Muscle of leg (tissue), 3 donors: ENCODE measurements at regions not wholly inside any gene's neighbourhood (a gene's known extent, or its start where the extent isn't known, plus 50 kb on each side); places are given as distances from the start of the nearest gene placed in this dataset.
"Not testable (repeated sequence)": the region's sequence is repeated elsewhere in the genome, so short reads cannot be mapped to it uniquely, and the experiment has no call there.

Source experiments
- DNase-seq: peaks from one replicate; pipeline ENCODE4 v3.0.0; 2013
- H3K27ac ChIP-seq: one replicate; pipeline ENCODE4 v1.5.1; 2013; ENCODE audit warnings: mild to moderate bottlenecking, low read length, control low read depth
- H3K27me3 ChIP-seq: one replicate; pipeline ENCODE4 v1.6.1; 2013; ENCODE audit warnings: low read length; ENCODE audit not compliant: control insufficient read depth, insufficient read depth
- H3K36me3 ChIP-seq: one replicate; pipeline ENCODE4 v1.6.1; 2013; ENCODE audit warnings: low read length; ENCODE audit not compliant: control insufficient read depth, insufficient read depth
- H3K4me1 ChIP-seq: one replicate; pipeline ENCODE4 v1.6.1; 2013; ENCODE audit warnings: low read length; ENCODE audit not compliant: control insufficient read depth, insufficient read depth
- H3K4me3 ChIP-seq: one replicate; pipeline ENCODE4 v1.5.1; 2013; ENCODE audit warnings: low read length, control low read depth
- H3K9me3 ChIP-seq: replicated peaks from 2 replicates; pipeline ENCODE4 v1.6.1; 2013; ENCODE audit warnings: low read depth, low read length; ENCODE audit not compliant: control insufficient read depth
- WGBS: methylation state at CpG from one replicate; pipeline ENCODE4 v1.1.5; 2013; ENCODE audit warnings: missing lambda C conversion rate; ENCODE audit not compliant: insufficient coverage; 5-methylcytosine and 5-hydroxymethylcytosine counted together

DNA sequence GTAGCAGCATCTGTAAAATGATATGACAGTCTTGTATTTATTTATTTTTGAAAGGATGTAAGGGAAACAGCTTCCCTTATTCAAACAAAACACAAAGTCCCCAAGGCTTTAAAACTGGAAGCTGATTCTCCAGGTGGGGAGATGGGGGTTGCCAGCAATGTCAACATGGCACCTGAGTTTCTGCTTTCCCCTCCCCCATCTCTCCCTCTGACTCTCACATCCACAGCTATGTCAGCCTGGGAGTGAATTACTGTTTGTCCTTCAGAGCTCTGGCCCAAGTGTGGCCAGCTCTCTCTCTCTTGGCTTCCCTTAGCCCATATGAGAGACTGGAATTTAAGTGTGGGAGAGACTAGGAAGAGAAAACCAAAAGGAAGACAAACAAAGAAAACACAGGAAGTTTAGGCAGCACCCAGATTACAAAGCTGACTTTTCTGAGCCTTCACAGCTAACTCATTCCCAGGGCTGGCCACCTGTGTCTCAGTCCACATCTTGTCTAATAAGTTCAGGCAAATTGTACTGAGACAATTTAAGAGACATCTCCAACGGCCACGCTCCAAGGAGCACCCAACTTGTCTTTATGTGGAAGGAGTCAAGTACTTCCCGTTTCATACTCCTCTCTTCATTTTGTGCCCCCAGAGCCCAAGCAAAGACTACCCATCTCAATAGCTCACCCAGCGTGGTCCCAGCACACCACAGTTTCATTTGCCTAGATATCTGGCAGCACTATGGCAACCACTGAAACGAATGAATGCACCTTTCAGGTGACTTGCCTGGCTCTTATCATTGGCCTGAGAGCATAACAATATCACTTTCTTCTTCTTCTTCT lies 69.2 kb downstream of the SOX9 start:
- Histone ChIP-seq H3K36me3 (no peaks in the 10 kb centered on the region), H3K27ac (no peak overlapping the region), H3K4me3 (no peak overlapping the region), H3K9me3 (no peaks in the 10 kb centered on the region), H3K4me1 (peaks cover 30% of the 10 kb centered on the region), H3K27me3 (peaks cover 2% of the 10 kb centered on the region)
- 83% methylated on average over 4 of the region's 5 CpGs for WGBS
- peak; percentile 28 for DNase-seq

DNA sequence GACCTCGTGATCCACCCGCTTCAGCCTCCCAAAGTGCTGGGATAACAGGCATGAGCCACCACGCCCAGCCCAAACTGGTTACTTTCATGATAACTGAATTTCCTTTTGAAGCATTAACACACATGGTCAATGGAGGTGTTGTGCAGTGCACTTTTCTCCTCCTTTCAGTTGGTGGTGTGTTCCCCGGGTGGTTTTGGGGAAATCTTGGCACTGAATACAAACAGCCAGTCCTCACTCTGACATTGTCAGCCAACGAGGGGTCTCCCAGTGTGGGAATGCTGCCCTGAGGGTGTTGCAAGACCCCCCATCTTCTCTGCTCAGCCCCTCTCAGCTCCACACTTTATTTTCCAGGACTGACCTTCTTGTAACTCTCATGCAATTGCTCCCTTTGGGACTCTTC lies 70.5 kb downstream of the SOX9 start:
- DNase-seq = no peak
- H3K4me1 ChIP-seq = peaks cover 21% of the 10 kb centered on the region
- H3K36me3 ChIP-seq = no peaks in the 10 kb centered on the region
- H3K4me3 ChIP-seq = no peak overlapping the region
- peaks cover 2% of the 10 kb centered on the region for H3K27me3 ChIP-seq
- no peaks in the 10 kb centered on the region for H3K9me3 ChIP-seq
- no peak overlapping the region for H3K27ac ChIP-seq
- 92% methylated on average over 2 of the region's 5 CpGs for WGBS

DNA sequence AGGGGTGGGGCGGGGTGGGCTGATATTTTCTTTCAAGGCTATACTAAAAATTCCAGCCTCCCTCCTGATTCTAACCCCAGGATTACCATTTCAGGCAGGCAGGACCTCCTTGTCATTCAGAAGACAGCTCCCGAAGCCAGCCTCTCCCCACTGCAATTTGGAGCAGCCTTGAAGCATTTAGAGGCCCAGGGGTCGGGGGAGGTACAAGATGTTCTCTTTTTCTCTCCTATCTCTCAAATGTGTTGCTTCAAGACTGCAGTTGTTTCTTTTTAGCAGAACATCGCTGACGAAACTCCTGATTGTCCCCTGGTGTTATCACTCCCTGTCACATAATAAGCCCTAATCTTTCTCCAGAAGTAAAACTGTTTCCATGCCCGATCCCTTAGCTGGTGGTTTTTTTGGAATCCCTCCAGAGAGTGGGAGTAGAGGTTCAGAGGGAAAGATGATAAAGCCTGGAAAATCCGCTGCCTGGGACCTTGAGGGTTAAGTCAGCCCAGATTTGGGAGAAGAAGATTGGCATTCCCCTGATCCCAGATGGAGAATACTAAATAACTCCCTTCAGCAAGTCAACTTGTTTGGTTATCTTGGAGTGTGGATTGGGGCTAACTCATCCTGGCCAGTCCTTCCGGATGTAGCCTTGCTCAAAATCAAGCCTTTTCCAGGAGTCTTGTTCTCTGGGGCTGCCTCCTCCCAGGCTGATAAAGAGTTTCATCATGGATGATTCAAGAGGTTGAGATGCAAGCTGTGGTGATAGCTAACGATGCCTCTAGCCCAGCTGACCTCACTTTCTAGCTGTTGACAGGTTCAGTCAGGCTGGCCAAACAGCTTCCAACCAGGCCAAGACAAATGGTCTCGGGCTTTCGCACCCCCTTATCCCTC lies 71.3 kb downstream of the SOX9 start:
- Histone ChIP-seq H3K9me3 (peaks cover 1% of the 10 kb centered on the region), H3K27ac (no peak overlapping the region), H3K4me1 (peaks cover 19% of the 10 kb centered on the region), H3K27me3 (peaks cover 2% of the 10 kb centered on the region), H3K4me3 (no peak overlapping the region), H3K36me3 (no peaks in the 10 kb centered on the region)
- WGBS = 61% methylated on average over 5 of the region's 11 CpGs
- DNase-seq = peak; percentile 40

DNA sequence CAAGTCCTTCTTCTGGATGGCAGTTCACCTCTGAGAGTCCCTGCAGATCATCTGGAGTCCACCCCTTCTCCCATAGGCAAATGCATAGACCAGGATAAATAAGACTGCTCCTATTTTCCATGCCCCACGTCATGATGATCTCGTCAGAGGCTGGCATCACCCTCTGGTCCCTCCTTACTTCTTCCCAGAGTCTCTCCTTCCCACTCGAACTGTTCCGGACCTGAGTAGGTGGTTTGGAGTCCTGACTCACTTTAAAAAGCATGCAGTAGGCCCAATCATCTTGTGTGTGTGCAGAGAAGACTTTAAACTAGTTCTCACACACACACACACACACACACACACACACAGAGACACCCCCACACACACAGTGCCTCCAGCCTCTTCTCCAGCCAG lies 72.0 kb downstream of the SOX9 start:
- Histone ChIP-seq H3K27me3 (peaks cover under 1% of the 10 kb centered on the region), H3K9me3 (peaks cover 2% of the 10 kb centered on the region), H3K36me3 (no peaks in the 10 kb centered on the region), H3K4me1 (peaks cover 13% of the 10 kb centered on the region), H3K4me3 (no peak overlapping the region), H3K27ac (no peak overlapping the region)
- DNase-seq = no peak
- whole genome bisulfite sequencing = no CpG with 5 or more reads among the region's 4 CpGs

DNA sequence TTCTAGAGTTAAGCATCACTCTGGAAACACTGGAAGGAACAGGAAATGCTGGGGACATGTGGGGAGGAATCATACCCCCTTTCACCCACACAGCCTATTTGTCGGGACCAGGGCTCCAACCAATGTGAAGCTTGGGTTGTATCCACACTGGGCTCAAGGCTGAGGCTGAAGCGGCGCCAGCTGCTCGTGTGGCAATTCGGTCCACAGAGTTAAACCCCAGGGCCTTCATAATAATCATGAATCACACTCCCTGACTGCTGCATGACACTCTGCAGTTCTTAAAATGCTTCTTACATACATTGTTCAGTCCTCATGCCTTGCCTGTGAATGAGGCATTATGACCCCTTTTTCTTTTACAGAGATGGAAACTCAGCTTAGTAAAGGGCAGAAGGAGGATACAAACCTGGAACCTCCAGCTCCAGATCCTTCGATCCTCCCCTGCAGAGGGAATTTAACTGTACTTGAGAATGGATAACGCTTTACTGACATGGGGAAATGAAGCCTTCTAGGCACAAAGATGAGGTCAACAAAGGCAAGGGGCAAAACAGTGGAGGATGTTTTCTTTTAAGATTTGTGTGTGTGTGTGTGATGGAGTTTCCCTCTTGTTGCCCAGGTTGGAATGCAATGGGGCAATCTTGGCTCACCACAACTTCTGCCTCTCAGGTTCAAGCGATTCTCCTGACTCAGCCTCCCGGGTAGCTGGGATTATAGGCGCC lies 72.7 kb downstream of the SOX9 start:
- DNase-seq = peak; percentile 14
- Histone ChIP-seq H3K27me3 (no peaks in the 10 kb centered on the region), H3K4me1 (peaks cover 10% of the 10 kb centered on the region), H3K4me3 (no peak overlapping the region), H3K36me3 (no peaks in the 10 kb centered on the region), H3K27ac (no peak overlapping the region), H3K9me3 (peaks cover 2% of the 10 kb centered on the region)
- 84% methylated on average over 9 of the region's 10 CpGs for WGBS

DNA sequence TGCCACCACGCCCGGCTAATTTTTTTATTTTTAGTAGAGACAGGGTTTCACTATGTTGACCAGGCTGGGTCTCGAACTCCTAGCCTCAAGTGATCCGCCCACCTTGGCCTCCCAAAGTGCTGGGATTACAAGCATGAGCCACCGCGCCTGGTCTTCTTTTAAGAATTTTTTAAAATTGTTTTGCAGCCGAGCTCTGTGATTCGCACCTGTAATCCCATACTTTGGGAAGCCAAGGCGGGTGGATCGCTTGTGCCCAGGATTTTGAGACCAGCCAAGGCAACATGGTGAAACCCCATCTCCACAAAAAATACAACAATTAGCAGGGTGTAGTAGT lies 73.3 kb downstream of the SOX9 start:
- not testable (repeated sequence) for H3K27me3 ChIP-seq, DNase-seq, H3K9me3 ChIP-seq, H3K4me1 ChIP-seq, H3K27ac ChIP-seq, H3K4me3 ChIP-seq, H3K36me3 ChIP-seq
- WGBS = 97% methylated on average over 5 of the region's 10 CpGs

DNA sequence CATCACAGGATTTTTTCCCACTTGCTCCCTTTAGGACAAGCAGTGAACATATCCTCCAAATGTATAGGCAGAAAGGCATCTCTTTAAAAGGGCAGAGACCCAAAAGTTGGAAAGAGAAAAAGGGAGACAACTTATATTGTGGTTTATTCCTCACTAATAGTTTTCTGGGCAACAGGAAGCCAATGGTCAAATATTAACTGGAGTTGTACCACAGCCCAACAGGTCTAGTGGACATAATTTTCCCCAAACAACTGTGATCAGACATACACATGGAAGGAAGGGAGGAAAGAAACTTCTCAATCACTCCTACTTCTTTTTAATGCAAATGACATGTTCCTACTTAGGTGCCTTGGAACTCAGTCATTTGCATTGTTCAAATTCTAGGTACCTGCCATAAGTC lies 78.4 kb downstream of the SOX9 start:
- H3K36me3 ChIP-seq = no peaks in the 10 kb centered on the region
- no peaks in the 10 kb centered on the region for H3K27me3 ChIP-seq
- H3K4me3 ChIP-seq = no peak overlapping the region
- H3K9me3 ChIP-seq = peaks cover 7% of the 10 kb centered on the region
- DNase-seq = no peak
- H3K27ac ChIP-seq = no peak overlapping the region
- H3K4me1 ChIP-seq = peaks cover 2% of the 10 kb centered on the region

DNA sequence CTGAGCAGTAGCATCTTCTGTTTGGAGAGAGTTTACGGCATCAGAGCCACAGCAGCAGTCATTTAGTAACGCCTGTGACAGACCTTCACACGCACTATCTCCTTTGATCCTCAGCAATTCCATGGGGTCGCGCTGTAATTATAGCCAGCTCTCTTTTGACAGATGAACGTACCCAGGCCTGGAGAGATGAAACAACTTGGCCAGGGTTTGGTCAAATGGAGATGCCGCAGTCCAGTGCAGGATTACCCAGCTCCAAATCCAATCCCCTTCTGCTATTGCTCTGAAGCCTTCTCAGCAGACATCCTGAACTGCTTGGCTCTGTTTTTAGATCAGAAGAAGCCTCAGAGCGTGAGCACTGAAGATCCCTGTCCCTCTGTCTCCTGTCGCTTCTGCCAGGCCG lies 83.9 kb downstream of the SOX9 start:
- DNase-seq = peak; percentile 22
- 44% methylated on average over 8 of the region's 10 CpGs for WGBS

DNA sequence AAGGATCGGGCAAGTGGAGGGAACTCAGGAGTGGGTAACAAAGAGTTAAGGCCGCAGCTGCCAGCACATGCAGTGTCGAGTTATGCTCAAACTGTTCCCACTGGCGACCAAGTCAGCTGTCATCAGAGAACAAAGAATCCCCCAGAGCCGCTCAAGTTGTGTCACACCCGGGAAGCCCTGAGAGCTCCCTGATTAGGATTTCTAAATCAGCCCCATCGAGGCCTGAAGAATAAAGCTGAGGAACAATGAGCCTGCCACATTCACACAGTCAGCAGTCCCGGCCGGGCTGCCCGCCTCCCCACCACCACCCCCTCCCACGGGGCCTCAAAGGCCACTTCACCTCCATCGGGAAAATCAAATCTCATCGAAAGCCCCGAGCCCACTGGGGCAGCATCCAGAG lies 84.5 kb downstream of the SOX9 start:
- no peak overlapping the region for H3K4me3 ChIP-seq
- peak; percentile 76 for DNase-seq
- no peaks in the 10 kb centered on the region for H3K9me3 ChIP-seq
- H3K27ac ChIP-seq = peak overlapping the region; percentile 75
- H3K4me1 ChIP-seq = peaks cover 22% of the 10 kb centered on the region
- 11% methylated on average over 5 of the region's 14 CpGs for WGBS
- H3K27me3 ChIP-seq = peaks cover 4% of the 10 kb centered on the region
- H3K36me3 ChIP-seq = no peaks in the 10 kb centered on the region

More for the DNA sequence above, 83.9 kb downstream of the SOX9 start:
- no peak overlapping the region for H3K27ac ChIP-seq
- no peaks in the 10 kb centered on the region for H3K36me3 ChIP-seq
- peaks cover 22% of the 10 kb centered on the region for H3K4me1 ChIP-seq
- H3K4me3 ChIP-seq = no peak overlapping the region
- peaks cover 5% of the 10 kb centered on the region for H3K9me3 ChIP-seq
- peaks cover 4% of the 10 kb centered on the region for H3K27me3 ChIP-seq

DNA sequence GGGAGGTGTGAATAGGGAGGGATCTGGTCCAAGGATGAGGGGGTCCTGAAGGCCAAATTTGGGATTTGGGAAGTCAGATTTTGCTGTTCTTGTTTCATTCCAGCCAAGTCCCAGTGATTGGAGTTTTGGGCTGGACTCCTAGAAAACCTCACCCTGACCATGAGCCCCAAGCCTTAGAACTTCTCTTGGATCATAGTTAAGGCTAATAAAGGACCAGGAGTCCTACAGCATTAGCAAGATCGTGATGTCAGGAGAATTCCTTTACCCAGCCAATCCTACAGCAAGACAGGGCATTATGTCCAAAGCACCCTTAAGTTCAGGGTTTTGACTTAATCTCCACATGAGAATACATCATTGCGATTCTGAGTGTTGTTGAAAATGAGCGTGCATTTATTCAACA lies 85.0 kb downstream of the SOX9 start:
- peaks cover 4% of the 10 kb centered on the region for H3K27me3 ChIP-seq
- H3K9me3 ChIP-seq = no peaks in the 10 kb centered on the region
- no peak for DNase-seq
- peak overlapping the region; percentile 75 for H3K27ac ChIP-seq
- no peak overlapping the region for H3K4me3 ChIP-seq
- peaks cover 22% of the 10 kb centered on the region for H3K4me1 ChIP-seq
- WGBS = no CpG with 5 or more reads among the region's 3 CpGs
- H3K36me3 ChIP-seq = no peaks in the 10 kb centered on the region
